GM06990 (cell line): ENCODE measurements at regions not wholly inside any gene's neighbourhood (a gene's known extent, or its start where the extent isn't known, plus 50 kb on each side); places are given as distances from the start of the nearest gene placed in this dataset.
"Not testable (repeated sequence)": the region's sequence is repeated elsewhere in the genome, so short reads cannot be mapped to it uniquely, and the experiment has no call there.

Source experiments
- DNase-seq: peaks from one replicate; pipeline ENCODE4 v3.0.0-alpha.2; 2011; ENCODE audit not compliant: insufficient read length; ENCODE audit errors: extremely low read depth
- H3K27me3 ChIP-seq: replicated peaks from 2 replicates; pipeline ENCODE4 v1.6.0; 2011; ENCODE audit warnings: low read length; ENCODE audit not compliant: control insufficient read depth, insufficient read depth
- H3K36me3 ChIP-seq: 2 replicates; pipeline ENCODE4 v1.5.1; 2011; ENCODE audit warnings: low read length; ENCODE audit not compliant: control insufficient read depth, insufficient read depth
- H3K4me3 ChIP-seq: replicated peaks from 2 replicates; pipeline ENCODE4 v1.5.1; 2011; ENCODE audit warnings: low read depth, mild to moderate bottlenecking, control low read depth, low read length
- CTCF ChIP-seq: IDR thresholded peaks from 2 replicates; pipeline ENCODE4 v1.5.1; 2011; ENCODE audit warnings: low read length, control low read depth, mild to moderate bottlenecking, inconsistent platforms; ENCODE audit not compliant: insufficient read depth, poor library complexity, severe bottlenecking

- H3K36me3 ChIP-seq = no peaks in the 10 kb centered on the region
- DNase-seq = no peak
- no peak overlapping the region for H3K4me3 ChIP-seq
- TF ChIP-seq CTCF = no peak
- no peaks in the 10 kb centered on the region for H3K27me3 ChIP-seq
Measured at GRCh38 chr5:86507574-86507973, 110.2 kb upstream of the COX7C start.

- not testable (repeated sequence) for H3K4me3 ChIP-seq, DNase-seq, H3K27me3 ChIP-seq, H3K36me3 ChIP-seq
Measured at GRCh38 chr5:86510330-86510915, 107.3 kb upstream of the COX7C start.

GRCh38 chr5:86523718-86524117, 94.0 kb upstream of the COX7C start:
- no peaks in the 10 kb centered on the region for H3K36me3 ChIP-seq
- TF ChIP-seq CTCF = no peak
- DNase-seq = no peak
- H3K4me3 ChIP-seq = no peak overlapping the region
- no peaks in the 10 kb centered on the region for H3K27me3 ChIP-seq

GRCh38 chr5:86525622-86526021, 92.1 kb upstream of the COX7C start:
- Histone ChIP-seq H3K4me3 (no peak overlapping the region), H3K27me3 (no peaks in the 10 kb centered on the region), H3K36me3 (no peaks in the 10 kb centered on the region)
- no peak for TF ChIP-seq CTCF
- DNase-seq = no peak

GRCh38 chr5:86526811-86527348, 90.9 kb upstream of the COX7C start:
- DNase-seq = no peak
- no peaks in the 10 kb centered on the region for H3K27me3 ChIP-seq
- no peak for TF ChIP-seq CTCF

GRCh38 chr5:86532429-86532828, 85.3 kb upstream of the COX7C start:
- no peak overlapping the region for H3K4me3 ChIP-seq
- no peaks in the 10 kb centered on the region for H3K27me3 ChIP-seq
- DNase-seq = no peak
- TF ChIP-seq CTCF = no peak
- H3K36me3 ChIP-seq = no peaks in the 10 kb centered on the region

More at GRCh38 chr5:86526811-86527348, 90.9 kb upstream of the COX7C start:
- H3K4me3 ChIP-seq = no peak overlapping the region
- H3K36me3 ChIP-seq = no peaks in the 10 kb centered on the region
